ENCODE measurements at regions not wholly inside any gene's neighbourhood (a gene's known extent, or its start where the extent isn't known, plus 50 kb on each side); places are given as distances from the start of the nearest gene placed in this dataset.

DNA sequence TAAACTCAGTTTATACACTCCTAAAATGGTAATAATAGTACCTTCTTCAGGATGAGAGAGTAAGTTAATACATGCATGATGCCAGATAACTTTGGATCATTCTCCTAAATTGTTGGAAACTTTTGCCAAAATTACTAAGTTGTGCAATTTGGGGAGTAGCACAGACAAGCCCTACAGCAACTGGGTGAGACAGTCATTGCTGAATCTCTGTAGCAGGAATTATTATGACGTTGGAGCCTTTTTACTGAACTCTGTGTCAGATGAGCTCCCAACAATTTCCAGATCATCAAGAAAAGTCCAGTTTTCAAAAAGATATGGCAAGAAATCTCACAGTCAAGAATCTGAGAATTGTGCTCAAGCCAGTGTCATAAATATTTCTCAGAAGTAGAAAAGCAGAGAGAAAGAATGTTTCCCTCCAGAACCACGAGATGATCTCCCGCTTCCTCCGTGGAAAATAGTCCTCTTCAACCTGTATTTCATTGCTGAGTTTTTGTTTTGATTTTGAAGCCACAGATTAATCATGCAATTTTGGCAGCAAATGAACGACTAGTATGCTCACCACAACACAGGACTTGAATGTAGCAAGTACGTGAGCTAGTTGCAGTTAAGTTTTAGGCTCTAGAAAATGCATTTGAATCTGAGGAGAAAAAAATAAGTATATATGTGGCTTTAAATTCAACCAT lies 485.4 kb downstream of the CNTN6 start:
- no peak for DNase-seq (ENCODE audit: low read depth in 2 of 2)
- no peak overlapping the region for H3K4me3 ChIP-seq (replicated peaks in 1 of 2; ENCODE audit: low read depth in 2 of 2, low read length in 2 of 2)
- TF ChIP-seq, protein P1, sequence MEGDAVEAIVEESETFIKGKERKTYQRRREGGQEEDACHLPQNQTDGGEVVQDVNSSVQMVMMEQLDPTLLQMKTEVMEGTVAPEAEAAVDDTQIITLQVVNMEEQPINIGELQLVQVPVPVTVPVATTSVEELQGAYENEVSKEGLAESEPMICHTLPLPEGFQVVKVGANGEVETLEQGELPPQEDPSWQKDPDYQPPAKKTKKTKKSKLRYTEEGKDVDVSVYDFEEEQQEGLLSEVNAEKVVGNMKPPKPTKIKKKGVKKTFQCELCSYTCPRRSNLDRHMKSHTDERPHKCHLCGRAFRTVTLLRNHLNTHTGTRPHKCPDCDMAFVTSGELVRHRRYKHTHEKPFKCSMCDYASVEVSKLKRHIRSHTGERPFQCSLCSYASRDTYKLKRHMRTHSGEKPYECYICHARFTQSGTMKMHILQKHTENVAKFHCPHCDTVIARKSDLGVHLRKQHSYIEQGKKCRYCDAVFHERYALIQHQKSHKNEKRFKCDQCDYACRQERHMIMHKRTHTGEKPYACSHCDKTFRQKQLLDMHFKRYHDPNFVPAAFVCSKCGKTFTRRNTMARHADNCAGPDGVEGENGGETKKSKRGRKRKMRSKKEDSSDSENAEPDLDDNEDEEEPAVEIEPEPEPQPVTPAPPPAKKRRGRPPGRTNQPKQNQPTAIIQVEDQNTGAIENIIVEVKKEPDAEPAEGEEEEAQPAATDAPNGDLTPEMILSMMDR (IDR thresholded peaks at IDR 0.05; ENCODE audit: low read depth, low read length) = no peak

DNA sequence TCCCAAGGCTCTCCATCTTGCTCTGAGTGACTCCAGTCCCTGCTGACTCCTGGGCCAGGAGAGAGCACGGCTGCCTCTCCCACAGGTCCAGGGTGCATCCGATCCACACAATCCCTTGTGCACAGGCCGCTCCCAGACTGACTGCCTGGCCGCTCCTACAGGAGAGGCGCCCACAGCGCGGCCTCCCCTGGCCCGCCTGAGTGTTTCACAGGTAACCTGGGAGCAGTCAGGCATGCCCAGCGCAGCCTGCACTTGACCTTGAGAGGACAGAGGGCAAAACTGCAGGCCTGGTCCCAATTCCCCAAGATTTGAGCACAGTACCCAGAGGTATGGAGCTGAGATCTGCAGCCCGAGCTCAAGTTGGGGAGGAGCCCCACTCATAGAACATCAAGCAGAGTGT lies 490.2 kb downstream of the CNTN6 start:
- no peak for DNase-seq (ENCODE audit: low read depth in 2 of 2)

DNA sequence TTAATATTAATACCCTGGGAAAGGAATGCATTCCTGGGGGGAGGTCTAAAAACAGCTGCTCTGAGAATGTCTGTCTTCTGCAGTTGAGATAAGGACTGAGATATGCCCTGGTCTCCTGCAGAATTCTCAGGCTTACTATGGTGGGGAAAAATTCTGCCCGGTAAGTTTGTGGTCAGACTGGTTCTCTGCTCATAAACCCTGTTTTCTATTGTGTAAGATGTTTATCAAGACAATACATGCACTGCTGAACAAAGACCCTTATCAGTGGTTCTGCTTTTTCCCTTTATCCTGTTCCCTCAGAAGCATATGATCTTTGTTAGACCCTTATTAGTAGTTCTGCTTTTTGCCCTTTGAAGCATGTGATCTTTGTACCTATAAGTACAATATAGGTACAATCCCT lies 494.6 kb downstream of the CNTN6 start:
- TF ChIP-seq, protein P1 (IDR thresholded peaks at IDR 0.05; ENCODE audit: low read depth, low read length) = no peak
- no peak for DNase-seq (ENCODE audit: low read depth in 2 of 2)
- H3K4me3 ChIP-seq (replicated peaks in 1 of 2; ENCODE audit: low read depth in 2 of 2, low read length in 2 of 2) = no peak overlapping the region

More for the DNA sequence above, 490.2 kb downstream of the CNTN6 start:
- TF ChIP-seq, protein P1 (IDR thresholded peaks at IDR 0.05; ENCODE audit: low read depth, low read length) = no peak
- no peak overlapping the region for H3K4me3 ChIP-seq (replicated peaks in 1 of 2; ENCODE audit: low read depth in 2 of 2, low read length in 2 of 2)

DNA sequence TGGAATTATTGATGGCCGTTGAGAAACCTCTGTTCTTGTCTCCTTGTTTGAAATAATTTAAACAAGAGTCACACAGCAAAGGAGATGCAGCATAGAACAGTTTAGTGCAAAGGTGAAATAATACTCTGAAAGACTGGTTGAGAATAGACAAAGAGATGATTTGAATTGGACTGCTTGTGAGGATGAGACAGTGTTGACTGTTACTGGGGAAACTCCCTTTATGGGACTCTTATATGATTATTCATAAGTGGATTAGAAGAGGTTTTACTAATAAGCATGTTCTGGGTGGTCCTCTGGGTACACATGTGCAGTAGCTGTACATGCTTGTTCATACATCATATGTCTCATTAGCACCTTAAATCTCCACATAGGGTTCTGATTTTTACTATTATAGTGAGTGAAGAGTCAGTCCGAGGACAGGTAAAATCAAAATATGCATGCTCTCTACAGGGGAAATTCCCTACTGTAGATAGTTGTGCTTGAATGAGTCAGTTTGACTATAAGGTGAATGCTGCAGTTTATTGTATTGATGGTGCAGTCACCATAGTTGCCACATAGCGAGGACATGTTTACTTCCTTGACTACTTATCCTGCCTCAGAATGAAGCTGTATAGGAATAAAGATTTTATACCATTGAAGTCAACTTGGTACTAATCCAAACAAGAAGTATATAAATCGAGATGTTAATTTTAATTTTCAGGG lies 498.7 kb downstream of the CNTN6 start:
- no peak for DNase-seq (ENCODE audit: low read depth in 2 of 2)
- TF ChIP-seq, protein P1 (IDR thresholded peaks at IDR 0.05; ENCODE audit: low read depth, low read length) = no peak
- H3K4me3 ChIP-seq (replicated peaks in 1 of 2; ENCODE audit: low read depth in 2 of 2, low read length in 2 of 2) = no peak overlapping the region

DNA sequence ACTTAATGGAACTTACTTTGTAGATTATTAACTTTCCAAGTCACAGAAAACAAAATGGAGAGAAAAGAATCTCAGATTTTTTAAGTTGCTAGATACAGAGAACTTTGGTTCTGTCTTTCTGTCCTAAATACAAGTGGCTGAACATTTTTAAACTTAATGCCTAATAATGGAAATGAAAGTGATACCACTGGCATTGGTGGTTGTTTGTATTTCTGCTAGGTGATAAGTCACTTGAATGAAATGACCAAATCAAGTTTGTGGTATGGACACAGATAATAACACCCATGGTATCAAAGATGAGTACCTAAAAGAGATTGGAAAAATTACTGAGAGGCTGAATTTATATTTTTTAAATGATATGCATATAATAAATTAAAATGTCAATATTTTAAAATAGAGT lies 502.1 kb downstream of the CNTN6 start:
- TF ChIP-seq, protein P1 (IDR thresholded peaks at IDR 0.05; ENCODE audit: low read depth, low read length) = no peak
- DNase-seq (ENCODE audit: low read depth in 2 of 2) = no peak
- H3K4me3 ChIP-seq (replicated peaks in 1 of 2; ENCODE audit: low read depth in 2 of 2, low read length in 2 of 2) = no peak overlapping the region

DNA sequence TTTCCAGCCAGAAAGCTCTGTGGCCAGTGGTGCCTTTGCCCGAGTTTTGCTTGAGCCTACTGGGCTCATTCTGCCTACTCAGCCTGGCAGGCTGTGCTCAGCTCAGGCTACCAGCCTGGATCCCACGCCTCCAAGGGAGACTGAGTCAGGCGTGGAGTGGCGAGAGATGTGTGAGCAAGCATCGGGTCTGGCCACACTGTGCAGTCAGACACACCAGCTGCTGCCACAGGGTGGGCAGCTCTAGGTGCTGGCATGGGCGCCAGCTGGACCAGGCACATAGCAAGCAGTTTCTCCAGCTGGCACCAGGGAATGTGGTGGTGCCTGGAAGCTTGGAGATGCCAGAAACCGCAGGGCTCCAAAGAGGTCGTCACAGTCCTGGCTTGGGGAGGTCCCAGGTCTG lies 498.5 kb upstream of the CNTN4 start:
- TF ChIP-seq, protein P1 (IDR thresholded peaks at IDR 0.05; ENCODE audit: low read depth, low read length) = no peak
- DNase-seq (ENCODE audit: low read depth in 2 of 2) = no peak
- H3K4me3 ChIP-seq (replicated peaks in 1 of 2; ENCODE audit: low read depth in 2 of 2, low read length in 2 of 2) = no peak overlapping the region

All from cardiac fibroblast (primary cell).